ENCODE measurements at regions not wholly inside any gene's neighbourhood (a gene's known extent, or its start where the extent isn't known, plus 50 kb on each side); places are given as distances from the start of the nearest gene placed in this dataset.

DNA sequence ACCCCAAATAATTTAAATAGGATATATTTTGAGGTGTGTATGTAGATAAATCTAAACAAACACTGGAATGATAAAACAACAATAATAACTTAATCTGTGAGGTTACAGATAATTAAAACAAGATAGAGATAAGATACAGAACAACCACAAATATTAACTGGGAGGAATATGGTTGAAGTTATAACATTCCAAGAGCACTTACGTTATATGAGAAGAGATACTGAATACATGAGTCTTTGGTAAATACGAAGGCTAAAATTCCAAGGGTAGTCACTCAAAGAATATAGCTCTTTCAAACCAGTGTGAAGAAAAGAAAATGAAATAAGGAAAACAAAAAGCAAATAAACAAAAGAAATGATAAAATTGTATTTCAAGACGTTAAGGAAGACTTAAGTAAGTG is 76.0 kb upstream of the MYO3A start:
- Histone ChIP-seq H3K36me3 (replicated peaks; ENCODE audit: insufficient read depth, low read depth) (no peaks in the 10 kb centered on the region), H4K20me1 (ENCODE audit: insufficient read depth, poor library complexity, severe bottlenecking) (no peaks in the 10 kb centered on the region)

GRCh38 chr10:25865267-25865666 is 68.8 kb upstream of the MYO3A start:
- no peaks in the 10 kb centered on the region for H3K9me3 ChIP-seq (ENCODE audit: low read depth)
- H3K79me2 ChIP-seq, result no peaks in the 10 kb centered on the region
- H3K27me3 ChIP-seq, result no peaks in the 10 kb centered on the region
- H3K36me3 ChIP-seq (replicated peaks; ENCODE audit: insufficient read depth, low read depth), result no peaks in the 10 kb centered on the region
- TF ChIP-seq EZH2phosphoT487 (IDR thresholded peaks at IDR 0.05; ENCODE audit: low read depth, severe bottlenecking, unreplicated experiment) (no peak), EZH2 (IDR thresholded peaks at IDR 0.05; ENCODE audit: borderline replicate concordance) (no peak)
- H3K4me1 ChIP-seq (ENCODE audit: insufficient read depth), result no peaks in the 10 kb centered on the region
- no peak overlapping the region for H2AFZ ChIP-seq
- H3K27ac ChIP-seq, result no peak overlapping the region
- H3K9me2 ChIP-seq (replicated peaks; ENCODE audit: insufficient read depth), result no peaks in the 10 kb centered on the region
- no peak for DNase-seq (ENCODE audit: low spot score)
- no peaks in the 10 kb centered on the region for H4K20me1 ChIP-seq (ENCODE audit: insufficient read depth, poor library complexity, severe bottlenecking)
- no peak overlapping the region for H3K4me3 ChIP-seq
- no peak overlapping the region for H3K4me2 ChIP-seq

More for the DNA sequence above, 76.0 kb upstream of the MYO3A start:
- DNase-seq (ENCODE audit: low spot score), result no peak
- no peak overlapping the region for H2AFZ ChIP-seq
- no peak overlapping the region for H3K27ac ChIP-seq
- WGBS (ENCODE audit: low lambda C conversion rate, missing lambda C conversion rate), result 64% methylated on average over 3 of the region's 3 CpGs
- no peaks in the 10 kb centered on the region for H3K9me3 ChIP-seq (ENCODE audit: low read depth)
- H3K9me2 ChIP-seq (replicated peaks; ENCODE audit: insufficient read depth), result no peaks in the 10 kb centered on the region
- H3K4me2 ChIP-seq, result no peak overlapping the region
- H3K4me1 ChIP-seq (ENCODE audit: insufficient read depth), result no peaks in the 10 kb centered on the region
- no peaks in the 10 kb centered on the region for H3K79me2 ChIP-seq
- no peaks in the 10 kb centered on the region for H3K27me3 ChIP-seq
- no peak overlapping the region for H3K4me3 ChIP-seq
- TF ChIP-seq CTCF (IDR thresholded peaks at IDR 0.05; ENCODE audit: poor library complexity), result no peak
- TF ChIP-seq EZH2phosphoT487 (IDR thresholded peaks at IDR 0.05; ENCODE audit: low read depth, severe bottlenecking, unreplicated experiment), result no peak
- no peak for TF ChIP-seq EZH2 (IDR thresholded peaks at IDR 0.05; ENCODE audit: borderline replicate concordance)

GRCh38 chr10:25867321-25867720 is 66.7 kb upstream of the MYO3A start:
- Histone ChIP-seq H4K20me1 (ENCODE audit: insufficient read depth, poor library complexity, severe bottlenecking) (no peaks in the 10 kb centered on the region), H3K4me3 (no peak overlapping the region), H3K36me3 (replicated peaks; ENCODE audit: insufficient read depth, low read depth) (no peaks in the 10 kb centered on the region), H2AFZ (no peak overlapping the region), H3K27me3 (no peaks in the 10 kb centered on the region), H3K4me2 (no peak overlapping the region), H3K9me3 (ENCODE audit: low read depth) (no peaks in the 10 kb centered on the region), H3K79me2 (no peaks in the 10 kb centered on the region), H3K9me2 (replicated peaks; ENCODE audit: insufficient read depth) (no peaks in the 10 kb centered on the region), H3K4me1 (ENCODE audit: insufficient read depth) (no peaks in the 10 kb centered on the region), H3K27ac (no peak overlapping the region)
- no peak for DNase-seq (ENCODE audit: low spot score)
- WGBS (ENCODE audit: low lambda C conversion rate, missing lambda C conversion rate), result 74% methylated on average over 3 of the region's 3 CpGs
- TF ChIP-seq EZH2phosphoT487 (IDR thresholded peaks at IDR 0.05; ENCODE audit: low read depth, severe bottlenecking, unreplicated experiment) (no peak), CTCF (IDR thresholded peaks at IDR 0.05; ENCODE audit: poor library complexity) (no peak), EZH2 (IDR thresholded peaks at IDR 0.05; ENCODE audit: borderline replicate concordance) (no peak)

GRCh38 chr10:25869067-25869591 is 64.9 kb upstream of the MYO3A start:
- no peaks in the 10 kb centered on the region for H3K27me3 ChIP-seq
- H3K36me3 ChIP-seq (replicated peaks; ENCODE audit: insufficient read depth, low read depth), result no peaks in the 10 kb centered on the region
- no peaks in the 10 kb centered on the region for H3K9me3 ChIP-seq (ENCODE audit: low read depth)
- TF ChIP-seq EZH2phosphoT487 (IDR thresholded peaks at IDR 0.05; ENCODE audit: low read depth, severe bottlenecking, unreplicated experiment), result no peak
- TF ChIP-seq EZH2 (IDR thresholded peaks at IDR 0.05; ENCODE audit: borderline replicate concordance), result no peak
- H3K27ac ChIP-seq, result no peak overlapping the region
- no peaks in the 10 kb centered on the region for H3K9me2 ChIP-seq (replicated peaks; ENCODE audit: insufficient read depth)
- WGBS (ENCODE audit: low lambda C conversion rate, missing lambda C conversion rate), result 85% methylated on average over 7 of the region's 7 CpGs
- H4K20me1 ChIP-seq (ENCODE audit: insufficient read depth, poor library complexity, severe bottlenecking), result no peaks in the 10 kb centered on the region
- DNase-seq (ENCODE audit: low spot score), result no peak
- H3K4me1 ChIP-seq (ENCODE audit: insufficient read depth), result no peaks in the 10 kb centered on the region
- no peak overlapping the region for H2AFZ ChIP-seq
- H3K4me2 ChIP-seq, result no peak overlapping the region
- H3K4me3 ChIP-seq, result no peak overlapping the region
- no peaks in the 10 kb centered on the region for H3K79me2 ChIP-seq

Data from hepatocyte (in vitro differentiated cells).